HG02798 (cell line): ENCODE measurements at regions not wholly inside any gene's neighbourhood (a gene's known extent, or its start where the extent isn't known, plus 50 kb on each side); places are given as distances from the start of the nearest gene placed in this dataset.
"Not testable (repeated sequence)": the region's sequence is repeated elsewhere in the genome, so short reads cannot be mapped to it uniquely, and the experiment has no call there.

Experiments used
- ATAC-seq: cut with Tn5 transposase; IDR thresholded peaks from one replicate; pipeline ENCODE4 v1.9.1; 2021; ENCODE audit warnings: mild to moderate bottlenecking; ENCODE audit not compliant: unreplicated experiment, poor library complexity

DNA sequence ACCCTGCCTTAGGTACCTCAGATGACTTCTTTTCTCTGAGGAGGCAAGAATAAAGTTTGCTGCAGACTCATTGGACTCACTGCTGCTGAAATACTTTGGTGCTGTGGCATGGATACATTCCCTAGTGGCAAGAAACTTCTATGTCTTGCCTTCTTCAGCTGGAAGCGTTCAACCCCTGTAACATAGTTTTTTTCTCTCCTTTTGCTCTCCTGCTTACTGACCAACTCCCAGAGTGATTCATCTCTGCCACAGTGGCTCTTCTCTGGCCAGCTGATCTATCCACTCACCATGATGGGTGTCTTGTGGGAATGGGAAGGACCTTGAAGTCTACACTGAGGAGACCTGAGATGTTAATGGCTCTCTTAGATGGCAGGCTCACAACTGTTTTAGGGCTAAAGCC is 309.3 kb upstream of the LRRTM4 start:
- no peak for ATAC-seq

DNA sequence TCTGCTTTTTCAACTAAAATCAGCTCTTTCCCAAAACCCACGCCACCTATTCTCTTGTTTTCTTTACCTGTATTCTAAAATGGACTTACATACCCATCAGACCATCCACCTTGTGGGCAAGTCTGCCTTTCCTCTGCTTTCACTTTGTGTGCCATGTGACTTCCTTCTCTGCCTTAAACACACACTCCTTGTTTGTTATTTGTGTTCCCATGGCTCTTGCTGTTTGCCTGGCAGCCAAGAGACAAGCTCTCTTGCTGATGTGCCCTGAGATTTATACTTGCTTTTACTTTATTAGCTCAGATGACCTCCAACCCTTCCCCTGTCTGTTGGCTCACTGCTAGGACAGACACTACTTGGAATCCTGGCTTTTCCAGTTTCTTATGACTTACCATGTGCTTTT is 309.7 kb upstream of the LRRTM4 start:
- ATAC-seq: no peak

DNA sequence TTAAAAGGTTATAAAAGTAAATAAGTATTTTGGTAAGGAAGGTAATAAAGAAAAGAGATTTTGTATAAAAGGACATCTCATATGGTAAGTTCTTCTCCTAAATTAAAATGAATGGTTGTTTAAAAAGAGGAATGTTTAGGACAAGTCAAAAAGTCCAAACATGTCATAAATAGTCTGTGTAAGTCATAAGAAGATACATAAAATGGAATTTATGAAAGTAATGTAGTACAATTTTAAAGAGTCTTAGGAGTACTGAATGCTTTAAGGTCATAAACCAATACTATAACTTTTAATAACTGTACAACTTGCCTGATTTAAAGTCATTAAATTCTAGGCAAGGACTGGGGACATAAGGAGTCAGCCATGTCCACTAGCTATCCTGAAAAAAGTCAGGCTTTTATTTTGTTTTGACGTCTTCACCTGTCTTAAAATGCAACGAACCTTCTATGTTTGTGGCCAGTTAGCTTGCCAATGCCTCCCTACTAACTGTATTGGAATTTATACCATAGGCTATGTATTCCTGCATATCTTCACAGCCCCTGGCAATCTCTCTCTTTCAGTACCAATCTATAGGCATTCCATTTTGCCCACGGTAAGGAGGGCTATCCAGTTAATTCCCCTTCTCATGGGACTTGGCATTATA is 312.3 kb upstream of the LRRTM4 start:
- no peak for ATAC-seq

DNA sequence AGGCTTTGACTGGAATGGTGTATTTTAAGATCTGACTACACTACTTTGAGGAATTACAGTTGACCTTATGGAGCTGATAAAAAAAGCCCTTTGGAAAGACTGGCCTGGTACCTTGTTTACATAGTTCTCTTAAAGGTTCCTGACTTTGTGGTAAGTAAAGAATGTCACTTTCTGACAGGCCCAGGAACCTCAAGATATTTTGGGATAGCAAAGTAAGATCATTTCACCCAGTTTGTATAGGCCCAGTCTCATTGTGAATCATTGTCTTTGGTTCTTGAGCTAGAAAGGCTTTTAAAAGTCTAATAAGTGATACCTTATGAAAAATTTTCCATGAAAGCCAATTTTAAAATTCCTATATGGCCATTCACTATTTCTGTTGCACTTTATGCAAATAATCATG is 316.3 kb upstream of the LRRTM4 start:
- no peak for ATAC-seq

DNA sequence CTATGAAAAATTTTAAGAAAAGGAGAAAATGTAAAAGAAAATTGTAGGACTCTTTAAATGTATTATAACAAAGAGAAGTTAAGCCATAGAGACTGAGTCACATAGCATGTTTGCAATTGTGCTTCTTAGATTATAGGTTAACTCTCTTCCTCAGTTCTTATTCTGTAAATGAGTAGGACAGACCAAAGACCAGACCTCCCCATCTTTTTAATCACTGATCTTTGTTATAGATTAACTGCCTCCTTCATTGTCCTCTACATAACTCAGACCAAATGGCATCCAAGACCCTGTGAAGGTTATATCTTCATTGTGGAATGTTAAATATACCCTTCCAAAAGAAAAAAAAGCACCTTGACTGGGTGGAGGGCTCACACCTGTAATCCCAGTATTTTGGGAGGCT is 316.9 kb upstream of the LRRTM4 start:
- no peak for ATAC-seq

DNA sequence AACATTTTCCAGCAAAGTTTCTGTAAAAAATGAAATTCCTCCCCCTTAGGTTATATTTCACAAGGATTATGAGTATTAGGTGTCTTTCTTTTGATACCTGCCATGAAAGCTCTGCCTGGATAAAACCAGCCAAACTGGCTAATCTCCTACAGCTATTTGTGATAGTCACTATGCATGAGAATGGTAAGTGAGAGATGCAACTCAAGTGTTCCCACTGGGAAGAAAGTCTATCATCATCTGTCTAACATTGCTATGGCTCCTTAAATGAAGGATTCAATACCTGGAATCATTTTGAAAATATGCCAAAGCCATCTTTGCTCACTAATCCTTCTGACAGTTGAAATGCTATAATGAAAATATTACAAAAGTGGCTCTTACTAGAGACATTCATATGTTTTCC is 339.9 kb upstream of the LRRTM4 start:
- no peak for ATAC-seq

DNA sequence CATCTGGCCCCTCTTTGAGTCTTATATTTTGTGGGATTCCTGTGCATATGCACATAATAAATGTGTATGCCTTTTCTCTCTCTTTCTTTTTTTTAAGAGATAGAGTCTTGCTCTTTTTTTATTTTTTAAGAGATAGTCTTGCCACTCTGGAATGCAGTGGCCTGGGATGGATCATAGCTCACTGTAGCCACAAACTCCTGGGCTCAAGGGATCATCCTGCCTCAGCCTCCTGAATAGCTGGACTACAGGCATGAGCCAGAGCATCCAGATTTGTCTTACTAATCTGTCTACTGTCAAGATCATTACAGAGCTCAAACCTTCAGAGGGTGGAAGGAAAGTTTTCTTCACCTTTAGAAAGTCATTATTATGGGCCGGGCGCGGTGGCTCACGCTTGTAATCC is 342.2 kb upstream of the LRRTM4 start:
- no peak for ATAC-seq

DNA sequence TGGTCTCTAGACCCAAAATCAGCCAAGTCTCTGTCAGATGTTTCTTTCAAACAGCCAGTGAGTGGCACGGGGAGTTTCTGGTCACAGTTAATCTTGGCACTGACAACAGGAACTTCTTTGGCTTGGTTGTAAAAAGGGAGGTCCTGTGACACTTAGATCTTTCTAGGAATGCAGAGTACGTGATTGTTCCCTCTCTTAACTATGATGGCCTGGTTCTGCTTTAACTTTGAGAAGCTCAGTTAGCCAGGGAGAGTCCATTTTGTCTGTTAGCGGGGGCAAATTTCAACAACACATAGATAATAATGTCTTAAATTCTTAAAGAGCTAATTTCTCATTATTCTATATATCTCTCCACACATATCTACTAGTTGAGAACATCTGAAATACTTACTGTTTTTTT is 344.5 kb upstream of the LRRTM4 start:
- no peak for ATAC-seq

DNA sequence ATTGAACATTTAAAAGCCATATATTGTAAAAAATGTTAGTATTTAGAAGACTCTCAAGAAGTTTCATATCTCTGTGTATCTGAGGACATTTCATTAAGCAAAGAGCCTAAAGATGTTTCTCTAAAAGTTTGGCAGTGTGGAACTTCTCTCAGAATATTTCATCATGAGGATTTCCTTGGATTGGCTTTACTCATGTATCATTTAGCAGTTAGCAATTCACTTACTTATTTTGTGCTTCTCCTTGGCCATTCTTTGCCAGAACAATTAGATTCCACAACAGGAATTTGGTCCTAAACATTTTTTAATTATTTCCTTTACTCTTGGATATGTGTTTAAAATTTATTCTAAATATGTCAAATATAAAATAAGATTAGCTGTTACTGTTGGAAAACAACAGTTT is 345.0 kb upstream of the LRRTM4 start:
- no peak for ATAC-seq

DNA sequence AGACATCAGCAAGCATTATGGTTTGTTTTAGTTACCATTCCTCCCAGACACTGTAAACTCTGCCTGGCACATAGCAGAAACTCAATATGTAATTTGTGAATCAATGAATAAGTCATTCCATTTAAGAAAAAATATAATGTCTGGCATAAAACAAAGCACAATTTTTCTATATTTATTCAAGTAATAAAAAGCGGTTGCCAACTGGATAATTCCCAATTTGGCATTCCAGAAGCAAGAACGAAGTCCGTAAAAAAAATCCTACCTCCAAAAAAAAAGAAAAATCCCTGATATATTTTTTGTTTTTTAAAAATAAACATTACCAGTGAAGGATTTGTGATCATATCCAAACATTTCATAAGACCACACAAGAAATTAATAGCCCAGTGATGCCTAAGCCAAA is 351.3 kb upstream of the LRRTM4 start:
- no peak for ATAC-seq

DNA sequence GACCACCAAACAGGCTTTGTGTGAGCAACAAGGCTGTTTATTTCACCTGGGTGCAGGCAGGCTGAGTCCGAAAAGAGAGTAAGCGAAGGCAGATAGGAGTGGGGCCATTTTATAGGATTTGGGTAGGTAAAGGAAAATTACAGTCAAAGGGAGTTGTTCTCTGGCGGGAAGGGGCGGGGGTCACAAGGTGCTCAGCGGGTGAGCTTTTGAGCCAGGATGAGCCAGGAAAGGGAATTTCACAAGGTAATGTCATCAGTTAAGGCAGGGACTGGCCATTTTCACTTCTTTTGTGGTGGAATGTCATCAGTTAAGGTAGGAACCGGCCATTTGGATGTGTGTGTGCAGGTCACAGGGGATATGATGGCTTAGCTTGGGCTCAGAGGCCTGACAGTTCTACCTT is 378.0 kb upstream of the LRRTM4 start:
- ATAC-seq: not testable (repeated sequence)

DNA sequence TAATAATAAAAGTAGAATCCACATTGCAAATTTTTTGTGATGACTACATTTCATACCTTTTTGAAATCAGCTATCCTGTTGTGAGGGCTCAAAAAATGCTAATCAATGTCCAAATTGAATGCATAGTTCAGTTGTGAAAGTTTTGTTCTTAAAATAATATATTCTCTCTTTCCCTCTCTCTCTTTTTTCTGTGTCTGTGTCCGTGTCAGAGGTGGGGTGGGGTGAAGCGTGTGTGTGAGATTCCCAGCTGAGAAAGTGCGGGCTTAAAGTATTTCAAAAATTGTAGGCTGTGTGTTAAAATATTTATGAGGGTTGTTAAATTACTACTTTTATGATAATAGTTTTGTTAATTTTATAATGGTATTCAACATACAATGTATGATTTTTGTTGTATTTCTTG is 388.0 kb upstream of the LRRTM4 start:
- ATAC-seq: no peak

DNA sequence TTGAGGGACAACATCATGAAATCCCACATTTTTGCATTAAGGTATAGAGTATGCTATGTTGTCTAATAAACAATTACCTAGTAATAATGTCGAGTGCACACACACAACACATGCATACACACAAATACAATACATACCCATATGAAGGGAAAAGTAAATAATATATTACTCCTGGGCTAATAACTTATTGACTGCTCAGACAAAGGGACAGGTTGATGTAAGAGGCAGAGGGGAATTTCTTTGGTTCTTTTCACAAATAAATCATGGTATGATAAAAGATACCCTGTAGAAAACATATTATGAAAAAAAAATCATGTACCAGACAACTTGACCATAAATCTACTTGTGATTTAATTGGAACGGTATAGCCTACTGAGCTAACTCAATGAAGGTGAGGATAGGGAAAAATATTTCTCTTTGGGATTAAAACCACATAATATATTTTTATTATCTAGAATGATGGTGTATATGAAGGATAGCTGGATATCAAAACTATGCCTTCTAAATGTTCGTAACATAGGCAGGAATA is 398.7 kb upstream of the LRRTM4 start:
- no peak for ATAC-seq

DNA sequence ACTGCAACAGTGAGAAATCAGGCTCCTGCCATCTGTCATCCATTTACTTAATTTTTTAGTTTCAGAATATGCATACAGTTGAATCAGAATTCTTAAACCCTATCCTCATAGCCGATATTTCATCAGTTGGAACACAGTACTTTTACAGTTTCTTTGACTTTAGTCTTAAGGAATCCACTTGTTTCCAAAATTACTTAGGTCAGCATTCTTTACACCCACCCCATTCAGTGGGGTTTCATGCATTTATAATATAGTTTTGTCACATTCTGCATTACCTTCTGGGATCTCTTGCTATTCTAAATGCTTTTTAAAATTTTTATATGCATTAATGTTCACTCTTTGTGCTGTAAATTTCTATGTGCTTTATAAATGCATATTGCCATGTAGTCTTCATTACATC is 400.4 kb upstream of the LRRTM4 start:
- no peak for ATAC-seq

DNA sequence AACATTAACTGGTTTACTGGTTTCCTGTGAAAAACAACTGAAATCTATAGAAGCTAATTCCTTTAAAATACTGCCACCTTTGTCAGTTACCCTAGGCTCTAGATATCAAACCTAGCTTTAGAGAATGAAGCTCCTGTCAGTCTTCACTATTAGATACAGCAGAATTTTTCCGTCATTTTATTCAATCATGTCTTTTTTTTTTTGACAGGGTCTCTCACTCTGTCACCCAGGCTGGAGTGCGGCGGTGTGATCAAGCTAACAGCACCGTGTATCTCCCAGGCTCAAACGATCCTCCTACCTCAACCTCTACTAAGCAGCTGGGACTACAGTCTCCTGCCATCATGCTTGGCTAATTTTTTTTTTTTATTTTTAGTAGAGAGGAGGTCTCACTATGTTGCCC is 415.2 kb upstream of the LRRTM4 start:
- no peak for ATAC-seq

DNA sequence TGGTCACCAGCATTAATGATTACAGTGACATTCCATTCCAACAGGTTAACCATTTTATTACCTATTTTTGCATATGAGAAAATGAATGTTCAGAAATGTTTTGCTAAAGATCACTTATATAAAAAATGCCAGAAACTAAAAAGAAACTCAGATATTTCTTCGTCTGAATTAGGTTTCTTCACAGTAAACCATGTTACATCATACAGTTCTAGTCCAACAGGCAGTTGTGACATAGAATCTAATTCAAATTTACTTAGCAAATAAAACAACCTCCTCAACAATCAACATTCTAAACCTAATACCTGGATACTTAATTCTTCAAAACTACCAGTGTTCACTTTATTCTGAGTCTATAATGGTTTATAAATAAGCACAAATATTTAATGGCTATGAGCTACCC is 416.3 kb upstream of the LRRTM4 start:
- no peak for ATAC-seq

DNA sequence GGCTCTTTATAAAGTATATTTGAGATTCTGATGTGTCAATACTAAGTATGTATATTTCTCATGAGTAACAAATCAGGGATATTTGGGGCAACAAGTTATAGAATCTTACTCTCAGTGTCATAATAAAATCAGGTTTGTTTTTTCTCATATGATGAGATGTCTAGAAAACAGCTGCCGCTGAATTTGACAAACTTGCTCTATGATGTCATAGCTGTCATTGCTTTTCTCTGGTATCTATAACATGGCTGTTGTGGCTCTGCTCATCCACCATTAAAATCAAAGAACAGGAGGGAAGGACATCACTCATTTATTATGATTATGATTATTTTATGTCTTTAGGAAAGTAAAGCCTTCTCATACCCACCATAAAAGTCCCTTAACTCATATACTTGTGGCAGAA is 417.2 kb upstream of the LRRTM4 start:
- no peak for ATAC-seq

DNA sequence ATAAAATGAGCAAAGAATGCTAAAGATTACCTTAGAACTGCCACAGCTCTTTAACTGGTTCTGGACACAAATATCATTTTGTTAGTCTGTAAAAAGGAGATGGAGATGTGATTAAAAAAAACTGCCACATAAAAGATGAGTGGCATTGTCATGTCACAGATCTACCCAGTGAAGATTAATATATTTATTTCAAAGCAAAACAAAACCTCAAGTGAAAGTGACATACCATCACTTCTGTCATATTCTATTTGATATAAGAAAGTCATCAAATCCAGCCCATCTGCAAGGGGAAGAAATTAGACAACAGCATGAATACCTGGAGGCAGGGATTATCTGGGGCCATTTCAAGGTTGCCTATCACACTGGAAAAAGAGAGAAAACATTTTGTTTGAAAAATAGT is 417.6 kb upstream of the LRRTM4 start:
- ATAC-seq: no peak

DNA sequence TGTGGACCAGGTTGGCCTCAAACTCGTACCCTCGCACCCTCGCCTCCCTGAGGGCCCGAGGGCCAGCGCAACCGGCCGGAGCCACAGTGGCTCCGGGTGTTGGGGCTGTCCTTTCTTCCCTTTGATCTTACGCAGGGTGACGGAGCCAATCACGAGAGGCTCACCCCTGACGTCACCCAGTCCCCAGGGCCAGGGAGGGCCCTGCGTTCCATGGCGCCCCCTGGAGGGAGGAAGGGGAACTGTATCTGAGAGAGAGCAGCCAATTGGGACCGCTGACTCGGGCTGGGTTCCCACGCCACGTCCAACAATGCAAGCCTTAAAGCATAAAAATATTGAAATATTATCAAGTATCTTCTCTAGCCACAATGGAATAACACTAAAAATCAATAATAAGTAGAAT is 432.8 kb upstream of the LRRTM4 start:
- no peak for ATAC-seq

DNA sequence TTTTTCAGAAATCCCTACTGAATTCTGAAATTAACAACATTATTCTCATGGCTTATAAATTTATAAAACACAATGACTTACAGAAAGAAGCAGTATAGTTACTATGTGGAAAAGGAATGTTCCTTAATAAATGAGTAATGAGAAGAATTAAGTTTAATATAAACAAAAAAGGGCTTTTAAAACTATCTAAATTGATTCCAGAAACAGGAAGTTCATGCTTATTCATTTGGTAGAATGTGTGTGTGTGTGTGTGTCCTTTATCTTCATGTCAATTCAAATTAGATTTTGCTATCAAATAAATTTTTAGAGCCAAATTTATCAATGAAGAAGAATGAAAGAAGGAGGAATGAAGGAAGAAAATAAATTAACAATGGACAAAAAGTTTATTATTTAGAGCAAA is 440.8 kb upstream of the LRRTM4 start:
- ATAC-seq: no peak

DNA sequence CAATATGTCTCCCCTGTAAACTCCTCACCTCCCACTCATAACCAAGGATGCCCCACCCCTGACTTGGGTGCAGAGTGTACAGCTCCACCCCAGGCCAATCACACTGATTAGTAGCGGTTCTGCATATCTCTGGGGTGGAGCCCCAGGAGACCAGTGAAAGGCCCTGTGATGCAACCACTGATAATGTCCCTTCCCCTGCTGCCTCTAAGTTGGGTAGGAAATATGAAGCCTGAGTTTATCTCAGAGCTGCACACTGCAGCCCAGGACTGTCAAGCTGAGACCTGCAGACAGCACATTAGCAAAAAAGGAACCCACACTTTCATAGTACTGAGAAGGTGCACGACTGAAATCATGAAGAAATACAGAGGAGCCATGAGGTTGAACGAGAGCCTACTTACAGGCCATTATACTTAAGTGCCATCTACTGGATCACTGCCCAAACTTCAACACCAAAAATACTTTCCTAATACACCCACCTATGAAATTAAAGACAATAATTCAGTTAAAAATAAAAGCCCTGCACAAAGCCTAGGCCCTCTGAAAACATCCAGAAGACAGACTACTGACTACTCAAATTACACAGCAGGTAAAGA is 455.4 kb upstream of the LRRTM4 start:
- ATAC-seq: no peak

DNA sequence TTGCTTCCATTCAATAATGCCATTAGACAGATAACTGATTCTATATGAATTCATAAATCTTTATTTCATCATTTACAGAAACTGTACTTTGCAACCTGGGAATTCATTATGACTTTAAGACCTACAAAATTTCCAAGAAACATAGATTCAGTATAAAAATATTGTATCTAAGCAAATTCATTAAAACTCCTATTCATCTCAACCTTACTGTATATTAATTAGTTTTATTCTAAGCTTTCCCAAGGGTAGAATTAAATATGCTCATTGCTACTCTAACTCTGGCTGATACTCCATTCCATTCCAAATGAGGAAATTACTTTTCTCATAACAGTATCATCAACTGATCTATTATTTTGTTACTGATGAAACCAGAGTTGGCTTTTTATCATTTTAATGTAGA is 473.0 kb upstream of the LRRTM4 start:
- ATAC-seq: no peak
